CD14-positive monocyte (primary cell): ENCODE measurements at regions not wholly inside any gene's neighbourhood (a gene's known extent, or its start where the extent isn't known, plus 50 kb on each side); places are given as distances from the start of the nearest gene placed in this dataset.

Experiments used
- DNase-seq, 3 donors: peaks; one replicate each; pipeline ENCODE4 v3.0.0-alpha.2; 2011 to 2022
- H2AFZ ChIP-seq: 2 replicates; pipeline ENCODE4 v1.6.0; 2012; ENCODE audit warnings: mild to moderate bottlenecking, low read depth, low read length, inconsistent platforms; ENCODE audit not compliant: insufficient read depth, poor library complexity, severe bottlenecking
- H3K27ac ChIP-seq, 2 donors: 1 replicate in 1 of 2; 2 replicates in 1 of 2; pipeline ENCODE4 v1.5.1; 2012 to 2013; ENCODE audit warnings: low read length in 2 of 2, control low read depth in 1 of 2, inconsistent platforms in 1 of 2, low read depth in 1 of 2, mild to moderate bottlenecking in 1 of 2
- H3K27me3 ChIP-seq, 2 donors: one replicate each; pipeline versions ENCODE4 v1.6.0 to v1.6.1; 2011 to 2013; ENCODE audit warnings: low read length in 2 of 2; ENCODE audit not compliant: control insufficient read depth in 2 of 2, insufficient read depth in 2 of 2
- H3K36me3 ChIP-seq, 2 donors: replicated peaks in 1 of 2; 1 replicate in 1 of 2; 2 replicates in 1 of 2; pipeline versions ENCODE4 v1.5.1 to v1.6.1; 2012 to 2013; ENCODE audit warnings: low read length in 2 of 2, control low read depth in 1 of 2, inconsistent platforms in 1 of 2, mild to moderate bottlenecking in 1 of 2; ENCODE audit not compliant: insufficient read depth in 2 of 2, control insufficient read depth in 1 of 2
- H3K4me1 ChIP-seq, 2 donors: 1 replicate in 1 of 2; 2 replicates in 1 of 2; pipeline versions ENCODE4 v1.5.1 to v1.6.1; 2012 to 2013; ENCODE audit warnings: low read length in 2 of 2, control low read depth in 1 of 2, inconsistent platforms in 1 of 2, mild to moderate bottlenecking in 1 of 2, moderate library complexity in 1 of 2; ENCODE audit not compliant: insufficient read depth in 2 of 2, control insufficient read depth in 1 of 2
- H3K4me2 ChIP-seq: replicated peaks from 2 replicates; pipeline ENCODE3; 2012; ENCODE audit warnings: low read length, moderate library complexity, mild to moderate bottlenecking; ENCODE audit not compliant: poor library complexity, severe bottlenecking; ENCODE audit errors: extremely low read depth
- H3K4me3 ChIP-seq, 3 experiments: fragments of 200-600 bp in 1 of 3; sonication (generic) in 1 of 3; replicated peaks in 1 of 3; 1 replicate in 2 of 3; 2 replicates in 1 of 3; pipeline ENCODE4 v1.5.1; 2011 to 2013; ENCODE audit warnings: low read length in 3 of 3, mild to moderate bottlenecking in 3 of 3, control low read depth in 2 of 3, low read depth in 2 of 3, inconsistent platforms in 1 of 3, moderate library complexity in 1 of 3
- H3K79me2 ChIP-seq: 2 replicates; pipeline ENCODE4 v1.6.0; 2012; ENCODE audit warnings: mild to moderate bottlenecking, control low read depth, inconsistent platforms, low read length, moderate library complexity; ENCODE audit not compliant: insufficient read depth
- H3K9ac ChIP-seq: 2 replicates; pipeline ENCODE4 v1.6.0; 2017; ENCODE audit warnings: low read length, mild to moderate bottlenecking; ENCODE audit not compliant: insufficient read depth, poor library complexity, severe bottlenecking
- H3K9me3 ChIP-seq, 2 donors: replicated peaks in 1 of 2; 1 replicate in 1 of 2; 2 replicates in 1 of 2; pipeline versions ENCODE4 v1.5.1 to v1.6.1; 2012 to 2013; ENCODE audit warnings: low read length in 2 of 2, control low read depth in 1 of 2; ENCODE audit not compliant: control insufficient read depth in 1 of 2, insufficient read depth in 1 of 2
- H4K20me1 ChIP-seq: 2 replicates; pipeline ENCODE4 v1.6.0; 2012; ENCODE audit warnings: mild to moderate bottlenecking, low read length, control low read depth, moderate library complexity; ENCODE audit not compliant: insufficient read depth
- H3K27ac Mint-ChIP-seq, 7 donors: one replicate each; pipeline ENCODE4 v1.8.0; 2020; ENCODE audit warnings: mild to moderate bottlenecking in 7 of 7, mixed read lengths in 7 of 7, moderate library complexity in 6 of 7, inconsistent platforms in 2 of 7
- H3K27me3 Mint-ChIP-seq, 3 donors: one replicate each; pipeline ENCODE4 v1.8.0; 2021 to 2022; ENCODE audit warnings: low read depth in 3 of 3, mild to moderate bottlenecking in 3 of 3, mixed read lengths in 3 of 3, moderate library complexity in 3 of 3, inconsistent platforms in 1 of 3
- H3K36me3 Mint-ChIP-seq, 2 donors: one replicate each; pipeline ENCODE4 v1.8.0; 2020; ENCODE audit warnings: mixed read lengths in 2 of 2, inconsistent platforms in 1 of 2, mild to moderate bottlenecking in 1 of 2
- H3K4me1 Mint-ChIP-seq: one replicate; pipeline ENCODE4 v1.8.0; 2020; ENCODE audit warnings: mild to moderate bottlenecking, mixed read lengths
- H3K4me3 Mint-ChIP-seq, 2 donors: one replicate each; pipeline ENCODE4 v1.8.0; 2020; ENCODE audit warnings: mild to moderate bottlenecking in 2 of 2, mixed read lengths in 2 of 2, moderate library complexity in 1 of 2
- H3K9me3 Mint-ChIP-seq, 7 donors: one replicate each; pipeline ENCODE4 v1.8.0; 2020 to 2022; ENCODE audit warnings: mixed read lengths in 7 of 7, mild to moderate bottlenecking in 6 of 7, moderate library complexity in 6 of 7, inconsistent platforms in 2 of 7
- WGBS: methylation state at CpG from one replicate; pipeline ENCODE4 v1.1.5; 2013; ENCODE audit warnings: missing lambda C conversion rate; ENCODE audit not compliant: insufficient coverage; 5-methylcytosine and 5-hydroxymethylcytosine counted together
- intact Hi-C, 2 donors: fragments of 100-400 bp; cut with micrococcal nuclease; formaldehyde crosslinking; loops; one replicate each; pipeline versions ENCODE4 v1.15.0 to v1.15.1; 2023
- TF ChIP-seq, protein P1 (sequence below): fragments of 200-600 bp; IDR thresholded peaks from one replicate; pipeline ENCODE4 v1.8.0; 2022; ENCODE audit warnings: antibody characterized with exemption, mild to moderate bottlenecking

DNA sequence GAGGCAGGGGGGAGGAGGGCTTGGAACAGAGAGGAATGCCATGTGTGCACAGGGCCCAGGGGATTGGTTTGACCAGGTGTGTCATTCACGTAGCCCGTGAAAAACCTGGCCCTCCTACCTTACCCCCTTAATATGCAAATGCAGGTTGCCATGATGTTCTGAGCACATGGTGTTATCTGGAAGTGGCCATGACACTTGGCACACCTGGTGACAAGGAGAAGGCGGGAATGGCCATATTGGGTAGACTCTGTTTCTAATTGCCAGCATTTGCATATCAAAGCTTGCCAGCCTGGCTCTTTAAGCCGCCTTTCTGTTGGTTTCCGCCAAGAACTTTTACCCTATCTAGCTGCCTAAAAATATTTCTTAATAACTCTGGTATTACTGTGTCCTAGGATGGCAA is 202.1 kb upstream of the DPH6 start:
- Mint-ChIP-seq H3K4me1 (no peaks in the 10 kb centered on the region), H3K4me3 (no peak overlapping the region), H3K27me3 (peaks cover 0 to 1% (median 1%) of the 10 kb centered on the region in 3 donors), H3K36me3 (no peaks in the 10 kb centered on the region), H3K27ac (no peak overlapping the region), H3K9me3 (peaks cover 0 to 1% (median 0%) of the 10 kb centered on the region in 7 donors)
- TF ChIP-seq, protein P1, sequence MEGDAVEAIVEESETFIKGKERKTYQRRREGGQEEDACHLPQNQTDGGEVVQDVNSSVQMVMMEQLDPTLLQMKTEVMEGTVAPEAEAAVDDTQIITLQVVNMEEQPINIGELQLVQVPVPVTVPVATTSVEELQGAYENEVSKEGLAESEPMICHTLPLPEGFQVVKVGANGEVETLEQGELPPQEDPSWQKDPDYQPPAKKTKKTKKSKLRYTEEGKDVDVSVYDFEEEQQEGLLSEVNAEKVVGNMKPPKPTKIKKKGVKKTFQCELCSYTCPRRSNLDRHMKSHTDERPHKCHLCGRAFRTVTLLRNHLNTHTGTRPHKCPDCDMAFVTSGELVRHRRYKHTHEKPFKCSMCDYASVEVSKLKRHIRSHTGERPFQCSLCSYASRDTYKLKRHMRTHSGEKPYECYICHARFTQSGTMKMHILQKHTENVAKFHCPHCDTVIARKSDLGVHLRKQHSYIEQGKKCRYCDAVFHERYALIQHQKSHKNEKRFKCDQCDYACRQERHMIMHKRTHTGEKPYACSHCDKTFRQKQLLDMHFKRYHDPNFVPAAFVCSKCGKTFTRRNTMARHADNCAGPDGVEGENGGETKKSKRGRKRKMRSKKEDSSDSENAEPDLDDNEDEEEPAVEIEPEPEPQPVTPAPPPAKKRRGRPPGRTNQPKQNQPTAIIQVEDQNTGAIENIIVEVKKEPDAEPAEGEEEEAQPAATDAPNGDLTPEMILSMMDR = no peak
- no peaks in the 10 kb centered on the region for H3K9me3 ChIP-seq
- H3K9ac ChIP-seq = no peak overlapping the region
- no peaks in the 10 kb centered on the region for H3K79me2 ChIP-seq
- no peaks in the 10 kb centered on the region for H3K27me3 ChIP-seq
- no peak overlapping the region for H3K4me2 ChIP-seq
- H3K27ac ChIP-seq = no peak overlapping the region
- DNase-seq = no peak
- H3K4me3 ChIP-seq = no peak overlapping the region
- WGBS = 100% methylated on average over 1 of the region's 5 CpGs
- H2AFZ ChIP-seq = no peak overlapping the region
- H4K20me1 ChIP-seq = no peaks in the 10 kb centered on the region
- no peaks in the 10 kb centered on the region for H3K36me3 ChIP-seq
- intact Hi-C loops = no loop called here
- H3K4me1 ChIP-seq = no peaks in the 10 kb centered on the region

DNA sequence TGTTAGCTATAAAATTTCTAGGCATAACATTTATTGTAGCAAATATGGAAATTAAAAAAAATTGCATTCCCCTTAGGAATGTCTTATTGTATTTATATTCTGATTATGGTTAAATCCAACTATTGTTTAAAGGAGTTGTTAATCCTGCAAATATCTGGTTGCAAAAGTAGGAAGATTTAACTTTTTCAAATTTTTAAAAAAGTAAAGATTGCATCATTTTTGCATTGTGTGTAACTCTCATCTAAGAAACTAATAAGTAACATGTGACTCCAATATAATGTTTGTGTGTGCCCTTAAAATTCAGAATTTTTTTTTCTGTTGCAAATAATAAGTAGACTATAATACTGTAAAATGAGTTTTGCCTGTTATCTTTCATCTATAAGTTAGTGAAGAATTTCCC is 204.1 kb upstream of the DPH6 start:
- no peak overlapping the region for H3K4me2 ChIP-seq
- TF ChIP-seq, protein P1 = no peak
- no peak overlapping the region for H3K27ac Mint-ChIP-seq
- no peak for DNase-seq
- H2AFZ ChIP-seq = no peak overlapping the region
- H3K4me3 Mint-ChIP-seq = no peak overlapping the region
- no peak overlapping the region for H3K4me3 ChIP-seq
- H3K4me1 ChIP-seq = no peaks in the 10 kb centered on the region
- H3K36me3 Mint-ChIP-seq = no peaks in the 10 kb centered on the region
- H3K36me3 ChIP-seq = no peaks in the 10 kb centered on the region
- intact Hi-C loops = no loop called here
- no peaks in the 10 kb centered on the region for H3K4me1 Mint-ChIP-seq
- no peak overlapping the region for H3K9ac ChIP-seq
- no peaks in the 10 kb centered on the region for H4K20me1 ChIP-seq
- H3K9me3 ChIP-seq = no peaks in the 10 kb centered on the region
- H3K9me3 Mint-ChIP-seq = peaks cover 0 to 1% (median 0%) of the 10 kb centered on the region in 7 donors
- no peak overlapping the region for H3K27ac ChIP-seq
- no peaks in the 10 kb centered on the region for H3K27me3 ChIP-seq
- no peaks in the 10 kb centered on the region for H3K79me2 ChIP-seq
- H3K27me3 Mint-ChIP-seq = peaks cover 0 to 1% (median 1%) of the 10 kb centered on the region in 3 donors
